ENCODE measurements at regions not wholly inside any gene's neighbourhood (a gene's known extent, or its start where the extent isn't known, plus 50 kb on each side); places are given as distances from the start of the nearest gene placed in this dataset.

DNA sequence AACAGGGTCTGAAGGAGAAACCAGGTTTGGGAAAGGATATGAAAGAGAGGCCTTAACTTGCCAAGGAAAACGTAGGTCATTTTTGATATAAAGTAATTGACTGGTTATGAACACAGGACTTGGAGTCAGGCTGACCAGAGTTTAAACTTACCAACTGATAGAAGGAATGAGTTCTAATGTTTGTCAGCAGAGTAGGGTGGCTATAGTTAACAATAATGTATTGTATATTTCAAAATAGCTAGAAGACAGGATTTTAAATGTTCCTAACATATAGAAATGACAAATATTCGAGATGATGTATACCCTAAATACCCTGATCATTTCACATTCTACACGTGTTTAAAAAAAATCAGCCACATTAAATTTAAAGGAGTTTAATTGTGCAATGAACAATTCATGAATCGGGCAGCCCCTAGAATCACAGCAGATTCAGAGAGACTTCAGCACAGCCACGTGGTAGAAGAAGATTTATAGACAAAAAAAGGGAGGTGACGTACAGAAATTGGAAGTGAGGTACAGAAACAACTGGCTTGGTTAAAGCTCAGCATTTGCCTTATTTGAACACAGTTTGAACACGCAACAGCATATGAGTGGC lies 52.5 kb upstream of the PLEKHG7 start:
- no peak for DNase-seq

DNA sequence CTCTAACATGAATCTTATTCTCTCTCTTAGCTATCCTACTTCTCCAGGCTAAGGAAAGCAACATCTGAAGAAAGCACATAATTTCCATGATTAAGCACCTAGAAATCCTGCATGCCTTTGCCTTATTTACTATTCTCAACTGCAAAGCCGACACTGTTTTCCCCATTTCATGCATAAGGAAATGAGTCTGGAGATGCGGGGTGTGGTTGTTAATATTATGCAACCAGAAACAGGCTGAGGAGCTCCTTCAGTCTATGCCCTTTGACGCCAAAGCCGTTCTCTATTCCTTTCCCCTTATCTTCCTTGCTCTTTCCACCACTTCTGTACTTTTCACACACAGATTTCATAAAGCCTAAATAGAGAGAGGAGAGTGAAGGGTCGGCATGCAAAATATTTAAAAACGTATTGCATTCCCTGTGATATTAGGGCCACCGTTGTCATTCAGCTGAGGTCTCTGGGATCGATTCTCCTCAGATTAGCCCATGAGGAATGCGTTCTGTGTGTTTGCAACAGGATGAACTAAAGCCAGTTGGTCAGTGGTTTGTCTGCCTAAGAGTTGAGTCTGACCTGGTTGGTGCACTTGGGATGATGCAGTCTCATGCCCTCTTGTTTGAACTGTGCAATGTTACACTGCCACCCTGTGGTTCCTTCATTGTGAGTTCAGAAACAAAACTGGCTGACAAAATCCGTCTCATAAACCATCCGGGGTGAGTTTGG lies 53.1 kb upstream of the PLEKHG7 start:
- peak; percentile 24 for DNase-seq

DNA sequence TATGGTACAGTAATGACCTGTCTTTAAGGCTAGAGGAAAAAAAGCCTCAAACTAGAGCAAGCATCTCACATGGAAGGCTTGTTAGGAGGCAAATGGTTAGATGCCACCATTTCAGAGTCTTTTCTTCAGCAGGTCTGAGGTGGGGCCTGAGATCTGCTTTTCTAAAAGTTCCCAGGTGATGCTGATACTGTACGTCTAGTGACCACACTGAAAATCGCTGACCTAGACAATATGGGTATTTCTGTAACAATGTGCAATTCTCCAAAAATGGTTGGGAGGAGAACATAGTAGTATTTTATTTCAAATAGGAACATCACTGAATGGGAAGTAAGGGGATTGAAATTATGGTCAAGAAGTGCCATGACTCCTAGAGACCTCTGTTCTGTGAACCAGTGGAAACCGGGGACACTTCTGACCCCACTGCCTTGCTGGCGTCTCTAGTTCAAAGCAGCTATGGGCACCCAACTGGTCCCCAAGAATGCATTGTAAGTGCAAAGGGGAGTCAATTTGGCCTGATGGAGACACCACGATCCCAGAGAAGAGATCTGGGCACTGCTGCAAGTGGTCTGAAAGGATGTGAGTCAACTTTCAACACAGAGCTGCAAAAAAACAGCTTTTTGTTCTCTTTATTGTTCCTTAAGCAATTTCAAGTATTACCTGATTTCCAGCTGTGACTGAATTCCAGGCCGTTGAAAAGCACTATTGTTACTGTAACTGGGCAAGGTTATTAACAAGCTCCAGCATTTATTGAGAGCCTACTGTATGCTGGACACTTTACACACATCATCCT lies 54.4 kb upstream of the PLEKHG7 start:
- DNase-seq, result no peak

GRCh38 chr12:92641291-92641690 lies 61.5 kb upstream of the PLEKHG7 start:
- DNase-seq, result no peak

GRCh38 chr12:92640691-92641090 lies 62.1 kb upstream of the PLEKHG7 start:
- no peak for DNase-seq

GRCh38 chr12:92639017-92639416 lies 63.8 kb upstream of the PLEKHG7 start:
- no peak for DNase-seq

DNA sequence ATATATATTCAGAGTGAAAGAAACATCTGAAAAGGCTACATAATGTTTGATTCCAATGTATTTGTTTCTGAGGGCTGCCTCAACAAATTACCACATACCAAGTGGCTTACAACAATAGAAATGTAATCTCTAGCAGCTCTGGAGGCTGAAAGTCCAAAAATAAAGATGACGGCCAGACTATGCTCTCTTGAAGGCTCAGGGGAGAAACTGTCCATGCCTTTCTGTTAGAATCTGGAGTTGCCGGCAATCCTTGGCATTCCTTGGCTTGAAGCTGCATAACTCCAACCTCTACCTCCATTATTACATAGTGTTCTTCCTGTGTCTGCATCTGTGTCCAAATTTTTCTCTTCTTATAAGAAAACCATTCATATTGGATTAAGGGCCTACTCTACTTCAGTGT lies 68.1 kb upstream of the PLEKHG7 start:
- DNase-seq, result no peak

DNA sequence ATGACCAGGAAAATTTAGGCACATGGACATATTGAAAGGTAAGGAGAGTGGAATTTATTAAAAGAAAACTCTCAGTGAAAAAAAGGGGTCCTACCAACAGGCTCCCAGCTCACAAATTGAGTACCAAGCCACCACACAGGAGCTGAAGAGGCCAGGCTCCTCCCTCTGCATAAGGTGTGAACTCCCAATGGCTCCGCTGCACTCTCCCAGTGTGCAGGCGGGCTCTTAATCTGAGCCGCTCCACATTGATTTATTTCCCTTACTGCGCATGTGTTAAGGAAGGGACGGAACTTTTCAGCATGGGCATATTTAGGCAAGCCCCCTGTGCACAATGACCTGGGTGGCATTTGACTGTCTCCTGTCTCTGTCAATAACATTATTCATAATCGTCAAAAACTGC lies 68.6 kb upstream of the PLEKHG7 start:
- no peak for DNase-seq

GRCh38 chr12:92630968-92631367 lies 71.8 kb upstream of the PLEKHG7 start:
- DNase-seq, result no peak

- no peak for DNase-seq
These were observed 73.3 kb upstream of the PLEKHG7 start for GRCh38 chr12:92629349-92630065.

DNA sequence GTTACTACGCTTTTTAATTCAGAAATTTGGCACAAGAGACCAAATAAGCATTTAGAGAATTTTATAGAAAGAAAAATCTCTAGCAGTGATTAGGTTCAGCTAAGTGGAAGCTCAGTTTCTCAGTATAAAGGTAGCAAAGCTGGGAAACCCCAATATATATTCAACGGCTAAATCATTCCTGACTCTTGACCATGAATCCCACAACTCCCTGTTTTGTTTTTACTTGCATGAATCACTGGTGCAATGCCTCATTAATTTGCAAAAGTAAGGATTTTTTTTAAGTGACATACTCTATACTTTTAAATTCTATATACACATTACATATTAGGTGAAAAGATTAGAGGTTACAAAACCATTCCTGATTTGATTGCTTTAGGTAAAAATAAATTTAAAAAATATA lies 74.3 kb upstream of the PLEKHG7 start:
- no peak for DNase-seq

DNA sequence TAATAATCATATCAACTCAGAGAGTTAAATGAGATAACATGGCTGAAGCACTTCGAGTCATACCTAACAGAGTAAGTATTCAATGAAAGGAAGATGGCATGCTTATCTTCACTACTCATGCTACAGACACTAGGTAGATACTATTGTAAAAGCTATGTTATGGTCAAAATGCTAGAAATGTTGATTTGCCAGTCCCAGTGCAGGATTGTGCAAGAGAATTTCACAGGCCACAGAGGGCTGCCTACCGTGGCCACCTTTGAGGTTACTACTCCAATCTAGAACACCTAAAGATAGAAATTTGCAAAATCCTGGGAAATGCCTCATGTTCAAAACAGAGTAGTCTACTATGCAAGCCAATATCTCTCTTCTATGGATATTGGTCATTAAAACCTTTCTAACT lies 75.3 kb upstream of the PLEKHG7 start:
- DNase-seq, result no peak

DNA sequence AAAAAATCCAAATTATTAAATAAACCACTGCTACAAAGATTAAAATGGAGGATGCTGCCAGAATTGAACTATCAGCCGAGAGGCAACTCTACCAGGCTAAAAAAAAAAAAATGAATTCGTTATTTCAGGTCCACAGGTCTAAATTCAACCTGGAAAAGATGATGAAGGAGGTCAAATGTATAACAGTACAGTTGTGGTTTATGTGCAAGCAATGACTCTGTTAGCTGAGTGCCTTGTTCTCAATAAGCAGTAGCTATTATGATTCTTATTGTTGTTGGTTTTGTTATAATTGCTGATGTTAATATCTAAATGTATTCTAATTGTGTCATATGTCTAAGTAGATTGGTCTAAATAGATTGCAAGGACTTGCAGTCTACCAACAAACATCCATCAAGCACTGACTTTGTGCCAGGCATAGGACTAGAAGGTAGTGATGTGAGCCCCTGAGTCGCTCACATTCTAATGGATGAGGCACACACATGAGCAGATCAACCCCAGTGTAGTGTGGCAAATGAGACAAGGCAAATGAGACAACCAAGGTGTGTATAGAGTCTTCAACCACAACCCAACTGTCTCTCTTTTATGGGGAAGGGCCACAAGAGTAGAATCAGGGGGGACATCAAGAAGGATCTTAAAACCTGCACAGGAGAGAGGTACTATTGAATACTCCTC lies 77.0 kb upstream of the PLEKHG7 start:
- DNase-seq, result no peak

- no peak for DNase-seq
These were observed 78.6 kb upstream of the PLEKHG7 start for GRCh38 chr12:92624236-92624635.

DNA sequence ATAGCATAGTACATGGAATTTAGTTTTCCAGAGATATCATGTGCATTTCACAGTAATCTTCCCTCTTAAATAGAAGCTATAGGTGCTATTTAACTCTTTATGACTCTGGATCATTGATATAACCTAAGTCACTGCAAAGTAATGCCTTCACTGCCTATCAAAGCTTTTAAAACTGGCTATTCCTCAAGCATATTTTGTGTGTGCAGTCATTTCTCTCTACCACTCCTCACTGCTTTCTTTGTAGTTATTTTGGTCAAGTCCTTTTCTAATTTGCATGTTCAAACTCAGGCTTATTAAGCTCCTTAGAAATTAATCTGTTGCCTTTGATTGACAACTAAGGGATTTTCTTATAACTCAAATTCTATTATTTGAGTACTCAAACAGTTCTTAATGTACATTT lies 79.4 kb upstream of the PLEKHG7 start:
- no peak for DNase-seq

GRCh38 chr12:92621833-92622232 lies 81.0 kb upstream of the PLEKHG7 start:
- no peak for DNase-seq

GRCh38 chr12:92621312-92621711 lies 81.5 kb upstream of the PLEKHG7 start:
- no peak for DNase-seq

DNA sequence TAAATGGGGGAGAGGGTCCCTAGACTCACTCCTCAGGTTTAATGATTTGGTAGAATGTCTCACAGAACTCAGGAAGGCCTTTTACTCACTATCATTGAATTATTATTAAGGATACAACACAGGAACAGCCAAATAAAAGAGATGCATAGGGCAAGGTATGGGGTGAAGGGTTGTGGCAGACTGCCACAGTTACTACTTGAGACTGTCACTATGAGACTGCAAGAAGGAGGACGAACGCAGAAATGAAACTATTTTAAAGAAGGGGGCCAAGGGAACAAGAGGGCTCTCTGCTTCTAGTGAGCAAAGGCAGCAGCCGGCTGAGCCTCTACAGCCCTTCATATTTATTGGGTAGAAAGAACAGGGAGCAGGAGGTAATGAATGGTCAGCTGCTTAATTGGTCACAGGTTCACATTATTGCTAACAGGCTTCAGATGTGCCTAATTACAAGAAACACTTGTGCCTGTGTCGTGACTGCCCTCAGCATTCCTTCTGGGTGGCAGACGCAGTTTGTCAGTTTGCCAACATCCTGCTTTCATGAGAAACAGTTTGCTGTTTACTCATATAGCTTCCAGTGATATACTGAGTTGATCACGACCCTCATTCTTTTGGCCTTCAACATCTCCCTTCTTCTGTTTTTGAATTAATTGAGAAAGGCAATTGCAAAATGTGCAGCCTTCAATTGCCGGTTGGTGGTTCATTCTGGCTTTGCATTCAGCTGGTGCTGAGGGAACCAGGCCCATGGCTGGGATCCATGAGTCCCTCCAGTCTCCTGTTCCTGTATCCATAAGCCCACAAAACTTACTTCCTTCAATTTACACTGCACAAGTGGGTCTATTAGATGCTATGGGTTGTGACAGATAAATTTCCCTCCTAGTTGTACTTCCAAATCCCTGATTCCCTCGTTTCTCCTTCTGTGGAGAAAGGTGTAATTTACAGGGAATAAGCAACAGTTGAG lies 82.8 kb upstream of the PLEKHG7 start:
- no peak for DNase-seq

- no peak for DNase-seq
These were observed 83.8 kb upstream of the PLEKHG7 start for GRCh38 chr12:92619026-92619425.

- no peak for DNase-seq
These were observed 87.1 kb upstream of the PLEKHG7 start for GRCh38 chr12:92615703-92616102.

GRCh38 chr12:92615086-92615485 lies 87.7 kb upstream of the PLEKHG7 start:
- no peak for DNase-seq

DNA sequence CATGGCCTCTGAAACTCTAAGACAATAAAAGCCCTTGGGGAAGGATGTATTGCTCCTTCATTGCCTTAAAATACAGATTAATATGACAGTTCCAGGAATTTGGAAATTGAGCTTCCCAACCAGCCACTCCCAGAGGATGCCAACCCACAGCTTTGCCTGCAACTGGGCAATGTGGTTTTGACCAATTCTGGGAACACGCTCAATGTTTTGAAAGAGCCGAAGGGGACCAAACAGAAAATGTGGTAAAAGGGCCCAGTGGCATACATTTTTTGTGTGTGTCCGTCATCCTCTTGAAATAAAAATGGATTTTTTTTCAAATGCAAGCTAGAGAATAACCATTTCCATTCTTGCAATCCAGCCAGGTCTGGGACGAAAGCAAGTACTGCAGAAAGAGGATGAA lies 88.3 kb upstream of the PLEKHG7 start:
- no peak for DNase-seq
